ENCODE measurements at regions not wholly inside any gene's neighbourhood (a gene's known extent, or its start where the extent isn't known, plus 50 kb on each side); places are given as distances from the start of the nearest gene placed in this dataset.

DNA sequence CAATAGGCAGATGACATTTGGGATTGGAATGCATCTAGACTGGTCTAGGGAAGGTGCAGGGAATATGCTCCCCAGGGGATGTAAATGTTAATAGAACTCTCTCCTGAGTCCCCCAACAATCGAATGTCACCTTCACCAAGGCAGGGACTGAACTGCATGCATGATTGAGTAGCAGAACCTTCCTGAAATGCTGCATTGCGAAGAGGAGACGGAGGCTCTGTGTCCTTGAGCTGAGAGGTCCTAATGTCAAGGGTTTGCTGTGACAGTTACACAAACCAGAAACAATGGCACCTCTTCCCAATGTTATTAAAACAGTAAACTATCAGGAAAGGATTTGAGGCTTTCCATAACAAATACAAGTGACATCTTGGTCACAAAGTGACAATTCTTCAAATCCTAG lies 117.5 kb upstream of the SFSWAP start:
- no peaks in the 10 kb centered on the region for H3K36me3 Mint-ChIP-seq (ENCODE audit: low read depth)
- no peaks in the 10 kb centered on the region for H3K27me3 Mint-ChIP-seq (ENCODE audit: low read depth)
- no peak overlapping the region for H3K27ac Mint-ChIP-seq (ENCODE audit: unreplicated experiment)
- H3K4me3 Mint-ChIP-seq, result no peak overlapping the region
- no peak for DNase-seq (ENCODE audit: low read depth, low spot score)
- peaks cover 12% of the 10 kb centered on the region for H3K4me1 Mint-ChIP-seq
- no peaks in the 10 kb centered on the region for H3K9me3 Mint-ChIP-seq
- TF ChIP-seq CTCF (conservative IDR thresholded peaks at IDR 0.05), result no peak

GRCh38 chr12:131596115-131596514 lies 114.8 kb upstream of the SFSWAP start:
- Mint-ChIP-seq H3K9me3 (no peaks in the 10 kb centered on the region), H3K4me1 (peaks cover 12% of the 10 kb centered on the region), H3K36me3 (ENCODE audit: low read depth) (no peaks in the 10 kb centered on the region), H3K27ac (ENCODE audit: unreplicated experiment) (no peak overlapping the region), H3K4me3 (no peak overlapping the region), H3K27me3 (ENCODE audit: low read depth) (no peaks in the 10 kb centered on the region)
- no peak for TF ChIP-seq CTCF (conservative IDR thresholded peaks at IDR 0.05)
- DNase-seq (ENCODE audit: low read depth, low spot score), result no peak

DNA sequence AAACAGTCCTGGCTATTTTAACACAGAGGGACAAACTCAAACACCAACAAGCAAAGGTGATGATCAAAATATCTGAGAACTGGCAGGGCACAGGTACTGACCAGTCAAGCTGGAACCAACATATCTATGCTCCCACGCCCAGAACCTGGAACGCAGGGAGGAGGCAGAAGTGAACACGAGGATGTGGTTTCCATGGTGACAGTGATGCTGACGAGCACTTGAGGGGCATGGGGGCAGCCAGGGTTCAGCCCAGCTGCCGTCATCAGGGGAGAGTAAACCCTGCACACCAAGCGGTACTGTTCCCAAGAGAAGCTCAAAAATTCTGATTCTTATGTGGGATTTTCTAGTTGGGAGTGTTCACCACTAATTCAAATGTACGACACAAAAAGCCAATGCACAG lies 113.6 kb upstream of the SFSWAP start:
- DNase-seq (ENCODE audit: low read depth, low spot score), result no peak

DNA sequence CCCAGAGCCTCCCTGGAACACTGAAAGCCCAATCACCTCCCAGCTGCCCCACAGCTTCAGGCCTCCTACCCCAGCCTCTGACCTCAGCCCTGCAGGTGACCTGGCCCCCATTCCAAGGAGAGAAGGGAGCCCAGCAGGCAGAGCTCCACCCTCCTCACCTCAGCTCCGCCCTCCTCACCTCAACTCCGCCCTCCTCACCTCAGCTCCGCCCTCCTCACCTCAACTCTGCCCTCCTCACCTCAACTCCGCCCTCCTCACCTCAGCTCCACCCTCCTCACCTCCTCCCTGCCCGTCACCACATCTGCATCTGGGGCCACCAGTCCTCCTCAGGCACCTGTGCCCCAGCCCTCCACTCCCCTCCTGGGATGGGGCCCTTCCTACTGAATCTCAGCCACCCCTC lies 112.2 kb upstream of the SFSWAP start:
- Mint-ChIP-seq H3K4me1 (peaks cover 19% of the 10 kb centered on the region), H3K36me3 (ENCODE audit: low read depth) (no peaks in the 10 kb centered on the region), H3K27me3 (ENCODE audit: low read depth) (no peaks in the 10 kb centered on the region), H3K4me3 (no peak overlapping the region), H3K27ac (ENCODE audit: unreplicated experiment) (no peak overlapping the region), H3K9me3 (no peaks in the 10 kb centered on the region)
- DNase-seq (ENCODE audit: low read depth, low spot score), result no peak
- TF ChIP-seq CTCF (conservative IDR thresholded peaks at IDR 0.05), result no peak

More for the DNA sequence above, 113.6 kb upstream of the SFSWAP start:
- Mint-ChIP-seq H3K9me3 (no peaks in the 10 kb centered on the region), H3K36me3 (ENCODE audit: low read depth) (no peaks in the 10 kb centered on the region), H3K4me1 (peaks cover 16% of the 10 kb centered on the region), H3K27ac (ENCODE audit: unreplicated experiment) (no peak overlapping the region), H3K27me3 (ENCODE audit: low read depth) (no peaks in the 10 kb centered on the region), H3K4me3 (no peak overlapping the region)
- TF ChIP-seq CTCF (conservative IDR thresholded peaks at IDR 0.05), result no peak

GRCh38 chr12:131599190-131600159 lies 111.4 kb upstream of the SFSWAP start:
- no peaks in the 10 kb centered on the region for H3K27me3 Mint-ChIP-seq (ENCODE audit: low read depth)

More at GRCh38 chr12:131599190-131600159, 111.4 kb upstream of the SFSWAP start:
- Mint-ChIP-seq H3K4me1 (peaks cover 27% of the 10 kb centered on the region), H3K9me3 (no peaks in the 10 kb centered on the region), H3K27ac (ENCODE audit: unreplicated experiment) (peak overlapping the region; percentile 81), H3K36me3 (ENCODE audit: low read depth) (no peaks in the 10 kb centered on the region), H3K4me3 (no peak overlapping the region)
- DNase-seq (ENCODE audit: low read depth, low spot score), result no peak
- TF ChIP-seq CTCF (conservative IDR thresholded peaks at IDR 0.05), result no peak

Data from neural crest cell (in vitro differentiated cells).